Right forelimb (tissue), 1 donor: ENCODE measurements at regions not wholly inside any gene's neighbourhood (a gene's known extent, or its start where the extent isn't known, plus 50 kb on each side); places are given as distances from the start of the nearest gene placed in this dataset.

ENCODE experiments used
- DNase-seq: peaks from one replicate; pipeline ENCODE4 v3.0.0-alpha.2; 2018

- no peak for DNase-seq
Measured at GRCh38 chr2:226267516-226268289, 531.9 kb downstream of the IRS1 start.

GRCh38 chr2:226256709-226257376 is 542.8 kb downstream of the IRS1 start:
- DNase-seq = no peak

GRCh38 chr2:226256237-226256636 is 543.4 kb downstream of the IRS1 start:
- no peak for DNase-seq

- no peak for DNase-seq
Measured at GRCh38 chr2:226251661-226252060, 548.0 kb downstream of the IRS1 start.

DNA sequence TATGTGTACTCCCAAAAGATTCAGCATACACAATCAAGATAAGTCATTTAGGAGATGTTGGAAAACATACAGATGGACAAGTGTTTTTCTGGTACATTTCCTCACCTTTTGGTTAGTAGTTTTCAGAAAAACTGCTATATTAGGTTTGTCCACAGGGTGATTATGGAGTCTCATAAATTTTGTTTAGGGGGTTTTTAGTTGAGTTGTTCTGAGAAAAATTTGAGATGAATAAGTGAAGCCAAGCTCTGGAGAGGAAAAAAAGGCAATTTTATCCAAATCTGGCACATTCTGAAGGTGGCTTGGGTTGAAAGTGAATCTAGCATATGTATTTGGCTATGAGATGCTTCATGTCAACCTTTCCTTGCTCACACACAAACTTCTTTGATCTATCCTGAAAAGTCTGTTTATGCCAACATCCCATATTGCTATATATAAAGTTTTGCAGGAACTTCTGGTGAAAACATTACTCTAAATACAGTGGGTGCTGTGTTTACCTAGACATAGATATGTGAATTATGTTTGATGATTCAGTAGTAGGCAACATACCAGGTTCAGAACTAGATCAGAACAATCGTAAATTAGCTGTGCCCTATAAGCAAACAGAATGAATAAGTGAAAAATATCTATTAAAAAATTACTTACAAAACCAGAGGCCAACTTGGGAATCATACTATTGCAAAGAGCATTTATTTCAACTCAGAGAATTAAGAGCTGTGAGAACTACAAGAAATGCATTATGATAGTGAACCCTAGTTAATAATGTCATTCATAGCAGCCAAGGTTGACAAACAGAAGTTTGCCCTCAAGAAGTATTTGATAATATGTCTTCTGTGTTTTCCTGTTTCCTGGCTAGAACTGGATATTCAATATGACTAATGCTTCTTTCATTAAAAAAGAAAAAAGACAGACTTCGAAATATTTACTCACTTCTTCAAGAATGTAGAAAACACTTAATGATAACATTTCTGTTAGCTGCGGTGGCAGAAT is 552.0 kb downstream of the IRS1 start:
- DNase-seq = no peak

- no peak for DNase-seq
Measured at GRCh38 chr2:226234187-226234586, 565.4 kb downstream of the IRS1 start.

GRCh38 chr2:226233388-226233787 is 566.2 kb downstream of the IRS1 start:
- no peak for DNase-seq

DNA sequence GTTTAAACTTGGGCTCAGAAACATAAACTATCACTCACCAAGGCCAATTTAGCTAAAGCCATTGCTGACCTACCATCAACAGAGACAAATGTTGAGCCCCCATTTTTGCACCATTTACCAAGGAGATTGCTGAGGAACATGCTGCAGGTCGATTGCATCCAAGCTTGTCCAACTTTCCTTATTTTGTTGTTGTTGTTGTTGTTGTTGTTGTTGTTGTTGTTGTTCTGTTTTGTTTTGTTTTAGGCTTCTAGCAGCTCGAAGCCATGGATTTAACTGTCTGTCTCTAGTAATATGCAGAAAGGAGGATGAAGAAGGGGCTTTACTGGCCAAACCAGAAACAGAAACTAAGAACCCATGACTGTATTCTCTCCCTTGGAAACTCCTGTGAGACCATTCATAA is 571.5 kb downstream of the IRS1 start:
- no peak for DNase-seq

DNA sequence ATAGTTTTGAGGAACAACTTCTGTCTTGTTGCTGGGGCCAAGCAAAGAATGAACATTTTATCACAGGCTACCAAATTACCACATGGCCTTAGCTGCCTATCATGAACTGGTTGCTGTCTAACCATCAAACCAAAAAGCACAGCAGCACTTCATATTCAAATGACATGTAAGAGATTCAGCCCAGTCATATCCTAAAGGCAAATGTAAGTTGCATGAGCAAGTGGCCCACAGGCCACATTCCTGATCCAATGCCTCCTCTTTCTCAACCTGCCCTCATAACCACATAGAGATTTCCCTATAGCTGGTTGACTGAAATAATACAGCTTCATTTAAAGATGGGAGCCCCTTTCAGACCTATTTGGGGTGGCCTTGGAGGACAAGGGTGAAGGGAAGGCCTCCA is 572.3 kb downstream of the IRS1 start:
- no peak for DNase-seq

- DNase-seq = no peak
Measured at GRCh38 chr2:226223704-226224103, 575.9 kb downstream of the IRS1 start.

GRCh38 chr2:226220511-226220910 is 579.1 kb downstream of the IRS1 start:
- DNase-seq = no peak

DNA sequence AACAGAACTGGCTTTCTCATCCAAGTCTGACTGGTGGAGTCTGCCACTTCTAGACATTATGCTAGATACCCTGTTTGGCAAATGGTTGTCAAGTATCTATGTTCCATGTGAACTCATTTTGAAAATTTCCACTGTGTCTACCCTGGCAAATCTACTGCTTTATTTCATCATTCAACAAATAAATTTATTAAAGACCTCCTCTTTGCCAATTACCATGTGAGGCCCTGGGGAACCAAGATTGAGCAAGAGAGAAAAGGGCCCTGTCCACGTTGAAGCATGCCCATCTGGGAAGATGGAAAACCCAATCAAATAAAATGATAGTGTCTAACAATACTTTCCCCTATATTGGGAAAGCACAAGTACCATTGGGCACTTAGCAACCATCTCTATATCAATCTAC is 582.4 kb downstream of the IRS1 start:
- no peak for DNase-seq

GRCh38 chr2:226216575-226216974 is 583.0 kb downstream of the IRS1 start:
- no peak for DNase-seq

GRCh38 chr2:226215902-226216503 is 583.6 kb downstream of the IRS1 start:
- no peak for DNase-seq

DNA sequence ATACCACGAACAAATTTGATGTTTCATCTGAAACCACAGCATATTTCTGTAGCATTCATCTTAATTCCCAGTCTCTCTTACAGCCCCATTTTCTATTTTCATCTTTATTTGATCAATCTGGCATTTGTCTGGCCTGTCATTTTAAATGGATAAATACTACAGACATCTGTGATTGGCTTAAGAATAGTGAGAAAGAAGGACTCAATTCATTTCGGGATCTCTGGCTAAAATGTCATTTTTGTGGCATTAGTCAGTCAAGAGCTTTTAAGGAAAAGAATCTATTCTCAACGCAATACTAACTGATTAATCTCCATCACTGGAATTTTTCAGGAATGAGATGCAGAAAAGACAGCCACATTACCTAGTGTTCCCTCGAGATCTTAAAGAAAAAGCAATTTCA is 585.9 kb downstream of the IRS1 start:
- DNase-seq = no peak

DNA sequence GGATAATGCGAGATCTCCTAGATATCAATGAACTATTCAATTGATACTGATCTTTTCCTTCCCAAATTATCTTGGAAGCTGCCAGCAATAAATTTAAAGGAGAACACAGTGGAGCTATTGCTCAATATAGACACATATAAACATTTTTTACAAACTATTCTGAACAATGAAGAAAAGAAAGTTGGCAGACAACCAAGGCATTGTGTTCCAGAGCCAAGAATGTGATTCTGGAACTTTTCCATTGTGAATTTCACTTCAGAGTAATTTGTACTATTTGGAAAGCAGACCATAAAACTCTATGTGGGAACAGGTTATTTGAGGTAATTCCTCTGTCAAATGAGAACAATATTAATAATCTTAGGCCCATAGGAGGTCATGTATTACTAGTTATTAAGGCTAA is 588.2 kb downstream of the IRS1 start:
- DNase-seq = no peak

DNA sequence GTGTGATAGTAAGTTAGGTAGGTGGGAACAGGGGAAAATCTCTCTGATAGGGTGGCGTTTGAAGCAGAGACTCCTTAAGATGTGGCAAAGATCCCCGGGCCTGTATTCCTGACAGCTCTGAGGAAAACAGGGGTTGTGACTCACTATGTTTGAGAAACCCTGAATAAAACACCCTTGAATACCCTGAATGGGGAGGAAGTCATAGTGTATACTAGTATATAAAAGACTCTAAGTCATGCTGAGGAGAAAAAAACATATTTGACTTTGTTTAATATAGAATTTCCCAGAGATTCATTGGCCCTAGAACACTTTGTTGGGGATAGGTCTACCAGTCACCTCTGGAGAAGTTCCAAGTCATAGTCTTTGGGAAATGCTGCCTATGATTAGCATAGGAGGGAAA is 590.9 kb downstream of the IRS1 start:
- DNase-seq = no peak

- no peak for DNase-seq
Measured at GRCh38 chr2:226207671-226208070, 591.9 kb downstream of the IRS1 start.

DNA sequence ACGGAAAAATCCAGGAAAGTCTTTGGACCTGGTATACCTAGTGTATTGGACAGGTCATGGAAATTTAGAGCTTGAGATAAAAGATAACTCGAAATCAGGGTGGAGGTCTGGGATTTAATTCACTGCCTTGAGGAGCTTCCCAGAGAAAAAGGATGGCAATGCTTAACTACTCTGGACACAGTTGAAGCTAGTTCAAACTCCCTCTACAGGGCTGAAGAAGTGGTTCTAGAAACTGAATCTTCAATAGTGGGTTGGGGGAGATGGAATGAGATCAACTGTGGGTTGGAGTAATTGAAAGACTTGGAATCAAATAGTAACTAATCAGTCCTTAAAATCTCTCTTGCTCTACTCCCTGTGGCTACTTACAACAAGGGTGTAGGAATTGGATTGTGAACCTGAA is 600.1 kb downstream of the IRS1 start:
- no peak for DNase-seq

- no peak for DNase-seq
Measured at GRCh38 chr2:226198956-226199355, 600.7 kb downstream of the IRS1 start.

DNA sequence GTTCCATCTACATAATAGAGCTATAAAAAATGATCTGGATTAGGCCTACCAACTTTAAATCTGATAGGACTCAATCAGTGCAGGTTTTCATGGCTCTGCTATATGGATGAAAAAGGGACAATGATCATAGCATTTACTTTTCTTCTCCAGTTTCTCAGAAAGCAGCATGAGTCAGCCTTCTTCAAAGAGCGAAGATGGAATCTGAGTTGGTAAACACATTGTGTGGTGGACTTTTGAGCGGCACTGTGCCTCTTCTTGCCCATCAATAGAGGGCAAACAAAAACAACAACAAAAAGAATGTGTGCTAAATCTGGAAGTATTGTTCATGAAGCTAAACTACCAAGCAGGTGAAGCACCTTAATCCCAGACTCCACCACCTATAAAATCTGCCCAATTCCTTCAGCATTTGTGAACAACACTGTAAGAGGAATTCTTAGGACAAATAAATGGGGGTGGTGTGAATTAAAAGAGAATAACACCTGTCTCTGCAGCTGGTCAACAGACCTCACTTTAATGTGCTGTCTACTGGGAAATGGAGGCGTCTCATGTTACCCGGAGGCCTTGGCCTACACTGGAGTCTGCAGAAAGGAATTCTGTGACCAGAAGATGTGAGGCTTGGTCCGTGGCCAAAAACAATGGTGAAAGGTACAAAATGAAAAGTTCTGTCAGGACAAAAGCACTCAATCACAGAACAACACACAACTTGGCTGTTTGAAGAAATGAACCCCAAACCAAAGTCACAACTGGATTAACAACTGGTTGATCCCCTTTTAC is 609.0 kb downstream of the IRS1 start:
- no peak for DNase-seq

DNA sequence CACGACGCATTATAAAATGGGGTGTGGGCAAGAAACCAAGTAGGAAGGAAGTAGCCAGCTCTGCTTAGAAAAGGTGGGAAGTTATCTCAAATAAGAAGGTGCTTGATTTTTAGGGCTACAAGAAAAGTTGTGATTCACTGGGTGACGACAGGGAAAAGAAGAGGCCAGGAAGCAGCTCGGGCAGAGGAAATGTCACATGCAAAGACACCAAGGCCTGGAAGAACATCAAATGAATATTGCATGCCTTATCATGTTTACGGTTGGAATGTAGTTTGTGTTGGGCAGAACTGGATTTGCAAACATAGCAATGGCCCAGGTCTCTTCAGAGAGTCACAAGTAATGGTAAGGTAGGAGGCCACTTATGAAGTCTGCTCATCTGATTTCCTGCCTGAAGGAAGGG is 610.6 kb downstream of the IRS1 start:
- DNase-seq = no peak
